Mammary epithelial cell (primary cell): ENCODE measurements at regions not wholly inside any gene's neighbourhood (a gene's known extent, or its start where the extent isn't known, plus 50 kb on each side); places are given as distances from the start of the nearest gene placed in this dataset.

ENCODE experiments used
- CTCF ChIP-seq, 2 donors: IDR thresholded peaks in 1 of 2; conservative IDR thresholded peaks in 1 of 2; 2 replicates each; pipeline ENCODE4 v1.5.1; 2011 to 2012; ENCODE audit warnings: inconsistent platforms in 2 of 2, low read length in 2 of 2, mild to moderate bottlenecking in 2 of 2, control low read depth in 1 of 2, low read depth in 1 of 2; ENCODE audit not compliant: insufficient read depth in 1 of 2; ENCODE audit errors: extremely low read depth in 1 of 2
- EZH2 ChIP-seq: IDR thresholded peaks from 2 replicates; pipeline ENCODE4 v1.6.1; 2012; ENCODE audit warnings: low read length, inconsistent platforms, borderline replicate concordance

GRCh38 chr5:168123631-168124528 is 167.6 kb upstream of the WWC1 start:
- TF ChIP-seq CTCF (conservative IDR thresholded peaks at IDR 0.05 in 1 of 2, IDR thresholded peaks at IDR 0.05 in 1 of 2; ENCODE audit: extremely low read depth in 1 of 2, insufficient read depth in 1 of 2, low read depth in 1 of 2, low read length in 2 of 2) (no peak), EZH2 (no peak)
